ENCODE measurements at regions not wholly inside any gene's neighbourhood (a gene's known extent, or its start where the extent isn't known, plus 50 kb on each side); places are given as distances from the start of the nearest gene placed in this dataset.

- Histone ChIP-seq H3K79me2 (ENCODE audit: insufficient read depth) (no peaks in the 10 kb centered on the region), H3K27me3 (replicated peaks; ENCODE audit: insufficient read depth) (no peaks in the 10 kb centered on the region), H3K4me3 (no peak overlapping the region), H3K36me3 (ENCODE audit: low read depth) (no peaks in the 10 kb centered on the region), H3K4me1 (ENCODE audit: insufficient read depth) (no peaks in the 10 kb centered on the region), H3K27ac (no peak overlapping the region), H3K9me3 (ENCODE audit: low read depth) (no peaks in the 10 kb centered on the region), H3F3A (ENCODE audit: insufficient read depth) (no peaks in the 10 kb centered on the region), H4K20me1 (ENCODE audit: insufficient read depth) (no peaks in the 10 kb centered on the region), H2AFZ (no peak overlapping the region), H3K9me2 (ENCODE audit: insufficient read depth) (no peaks in the 10 kb centered on the region), H3K9ac (no peak overlapping the region), H3K4me2 (ENCODE audit: unreplicated experiment) (no peak overlapping the region)
- in situ Hi-C loops (cut with MboI): no loop called here
- DNase-seq: no peak
- 9% methylated on average over 8 of the region's 8 CpGs for WGBS, 2 experiments (ENCODE audit: low coverage in 1 of 2, low lambda C conversion rate in 2 of 2, missing lambda C conversion rate in 2 of 2)
- TF ChIP-seq EZH2phosphoT487 (IDR thresholded peaks at IDR 0.05; ENCODE audit: insufficient read depth, low read depth): no peak
These were observed 304.4 kb downstream of the WDR72 start for GRCh38 chr15:53454843-53455721.

- WGBS, 2 experiments (ENCODE audit: low coverage in 1 of 2, low lambda C conversion rate in 2 of 2, missing lambda C conversion rate in 2 of 2): 38 to 39% methylated on average over 5 of the region's 5 CpGs
- Histone ChIP-seq H3K36me3 (ENCODE audit: low read depth) (no peaks in the 10 kb centered on the region), H3K9me2 (ENCODE audit: insufficient read depth) (no peaks in the 10 kb centered on the region), H3K4me1 (ENCODE audit: insufficient read depth) (no peaks in the 10 kb centered on the region), H3K4me3 (no peak overlapping the region), H3F3A (ENCODE audit: insufficient read depth) (no peaks in the 10 kb centered on the region), H3K9me3 (ENCODE audit: low read depth) (no peaks in the 10 kb centered on the region), H3K4me2 (ENCODE audit: unreplicated experiment) (no peak overlapping the region), H4K20me1 (ENCODE audit: insufficient read depth) (no peaks in the 10 kb centered on the region), H2AFZ (no peak overlapping the region), H3K27ac (no peak overlapping the region), H3K27me3 (replicated peaks; ENCODE audit: insufficient read depth) (no peaks in the 10 kb centered on the region), H3K9ac (no peak overlapping the region), H3K79me2 (ENCODE audit: insufficient read depth) (no peaks in the 10 kb centered on the region)
- TF ChIP-seq EZH2 (IDR thresholded peaks at IDR 0.05; ENCODE audit: insufficient read depth, poor library complexity, severe bottlenecking): no peak
- no peak for TF ChIP-seq EZH2phosphoT487 (IDR thresholded peaks at IDR 0.05; ENCODE audit: insufficient read depth, low read depth)
- in situ Hi-C loops (cut with MboI): no loop called here
- no peak for DNase-seq
These were observed 305.0 kb downstream of the WDR72 start for GRCh38 chr15:53454535-53454842.

- Histone ChIP-seq H3F3A (ENCODE audit: insufficient read depth) (no peaks in the 10 kb centered on the region), H3K27ac (no peak overlapping the region), H3K79me2 (ENCODE audit: insufficient read depth) (no peaks in the 10 kb centered on the region), H3K4me3 (no peak overlapping the region), H3K4me1 (ENCODE audit: insufficient read depth) (no peaks in the 10 kb centered on the region), H3K9me3 (ENCODE audit: low read depth) (no peaks in the 10 kb centered on the region), H2AFZ (no peak overlapping the region), H3K4me2 (ENCODE audit: unreplicated experiment) (no peak overlapping the region), H3K36me3 (ENCODE audit: low read depth) (no peaks in the 10 kb centered on the region), H3K9me2 (ENCODE audit: insufficient read depth) (no peaks in the 10 kb centered on the region), H3K27me3 (replicated peaks; ENCODE audit: insufficient read depth) (no peaks in the 10 kb centered on the region), H4K20me1 (ENCODE audit: insufficient read depth) (no peaks in the 10 kb centered on the region), H3K9ac (no peak overlapping the region)
- in situ Hi-C loops (cut with MboI): no loop called here
- TF ChIP-seq EZH2 (IDR thresholded peaks at IDR 0.05; ENCODE audit: insufficient read depth, poor library complexity, severe bottlenecking): no peak
- no peak for TF ChIP-seq EZH2phosphoT487 (IDR thresholded peaks at IDR 0.05; ENCODE audit: insufficient read depth, low read depth)
- WGBS, 2 experiments (ENCODE audit: low coverage in 1 of 2, low lambda C conversion rate in 2 of 2, missing lambda C conversion rate in 2 of 2): 5 to 7% methylated on average over 2 of the region's 2 CpGs
- DNase-seq: no peak
These were observed 306.0 kb downstream of the WDR72 start for GRCh38 chr15:53453253-53454105.

GRCh38 chr15:53448232-53449015 lies 311.0 kb downstream of the WDR72 start:
- H2AFZ ChIP-seq: no peak overlapping the region
- in situ Hi-C loops (cut with MboI): no loop called here
- no peak for TF ChIP-seq EZH2phosphoT487 (IDR thresholded peaks at IDR 0.05; ENCODE audit: insufficient read depth, low read depth)
- no peak for TF ChIP-seq EZH2 (IDR thresholded peaks at IDR 0.05; ENCODE audit: insufficient read depth, poor library complexity, severe bottlenecking)
- H3K27me3 ChIP-seq (replicated peaks; ENCODE audit: insufficient read depth): no peaks in the 10 kb centered on the region
- no peak overlapping the region for H3K9ac ChIP-seq
- no peaks in the 10 kb centered on the region for H3K9me3 ChIP-seq (ENCODE audit: low read depth)
- H3K4me1 ChIP-seq (ENCODE audit: insufficient read depth): no peaks in the 10 kb centered on the region
- no peaks in the 10 kb centered on the region for H3K79me2 ChIP-seq (ENCODE audit: insufficient read depth)
- no peaks in the 10 kb centered on the region for H3K9me2 ChIP-seq (ENCODE audit: insufficient read depth)
- no peak overlapping the region for H3K4me3 ChIP-seq
- H3K36me3 ChIP-seq (ENCODE audit: low read depth): no peaks in the 10 kb centered on the region
- no peak overlapping the region for H3K4me2 ChIP-seq (ENCODE audit: unreplicated experiment)
- H3K27ac ChIP-seq: no peak overlapping the region
- H4K20me1 ChIP-seq (ENCODE audit: insufficient read depth): no peaks in the 10 kb centered on the region
- no peaks in the 10 kb centered on the region for H3F3A ChIP-seq (ENCODE audit: insufficient read depth)
- 3 to 5% methylated on average over 7 of the region's 7 CpGs for WGBS, 2 experiments (ENCODE audit: low coverage in 1 of 2, low lambda C conversion rate in 2 of 2, missing lambda C conversion rate in 2 of 2)
- no peak for DNase-seq
